HG02973 (cell line): ENCODE measurements at regions not wholly inside any gene's neighbourhood (a gene's known extent, or its start where the extent isn't known, plus 50 kb on each side); places are given as distances from the start of the nearest gene placed in this dataset.

ENCODE experiments used
- ATAC-seq: cut with Tn5 transposase; IDR thresholded peaks from one replicate; pipeline ENCODE4 v1.9.1; 2021; ENCODE audit warnings: moderate library complexity; ENCODE audit not compliant: unreplicated experiment

- peak; percentile 54 for ATAC-seq
Measured at GRCh38 chr1:63112155-63112900, 210.0 kb upstream of the FOXD3 start.

GRCh38 chr1:63115527-63115926, 206.8 kb upstream of the FOXD3 start:
- no peak for ATAC-seq

DNA sequence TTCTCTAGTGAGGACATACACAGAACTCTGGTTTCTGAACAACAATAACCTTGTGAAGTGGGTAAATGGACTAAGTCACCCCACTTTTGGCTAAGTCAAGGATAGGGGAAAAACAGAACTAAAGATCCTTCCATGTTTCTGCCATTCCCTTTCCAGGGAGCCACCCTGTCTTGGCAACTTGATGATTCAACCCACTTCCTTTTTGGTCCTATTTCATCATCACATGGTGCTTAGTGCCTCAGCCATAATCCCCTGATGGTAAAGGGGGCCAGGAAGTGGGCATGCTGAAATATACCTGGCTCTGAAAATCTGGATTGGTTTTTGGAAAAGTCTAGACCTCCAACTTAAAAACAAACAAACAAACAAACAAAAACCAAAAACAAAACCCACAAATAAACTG, 206.4 kb upstream of the FOXD3 start:
- ATAC-seq, result no peak

GRCh38 chr1:63119575-63120155, 202.7 kb upstream of the FOXD3 start:
- ATAC-seq, result no peak

GRCh38 chr1:63122079-63122478, 200.3 kb upstream of the FOXD3 start:
- ATAC-seq, result peak; percentile 39

- ATAC-seq, result peak; percentile 86
Measured at GRCh38 chr1:63124666-63125191, 197.6 kb upstream of the FOXD3 start.

GRCh38 chr1:63126104-63126503, 196.3 kb upstream of the FOXD3 start:
- no peak for ATAC-seq

DNA sequence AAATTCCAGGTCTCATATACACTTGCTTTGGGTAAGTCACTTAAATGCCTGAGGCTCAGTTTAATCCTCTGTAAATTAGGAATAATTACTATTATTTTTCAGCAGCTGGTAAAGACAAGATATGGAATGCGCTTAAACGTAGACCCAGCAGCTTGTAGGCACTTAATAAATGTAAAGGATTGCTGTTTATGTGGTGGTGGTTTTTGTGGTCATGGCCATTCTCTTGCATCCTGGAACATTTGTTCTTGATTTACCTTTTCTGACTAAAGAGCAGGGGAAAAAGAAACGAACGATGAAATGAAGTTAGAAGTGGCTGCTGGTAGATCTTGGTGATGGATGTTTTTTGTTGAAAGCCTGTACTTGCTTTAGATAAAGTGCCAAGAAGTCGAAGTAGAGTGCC, 195.0 kb upstream of the FOXD3 start:
- ATAC-seq, result no peak

- ATAC-seq, result no peak
Measured at GRCh38 chr1:63128556-63128955, 193.8 kb upstream of the FOXD3 start.

DNA sequence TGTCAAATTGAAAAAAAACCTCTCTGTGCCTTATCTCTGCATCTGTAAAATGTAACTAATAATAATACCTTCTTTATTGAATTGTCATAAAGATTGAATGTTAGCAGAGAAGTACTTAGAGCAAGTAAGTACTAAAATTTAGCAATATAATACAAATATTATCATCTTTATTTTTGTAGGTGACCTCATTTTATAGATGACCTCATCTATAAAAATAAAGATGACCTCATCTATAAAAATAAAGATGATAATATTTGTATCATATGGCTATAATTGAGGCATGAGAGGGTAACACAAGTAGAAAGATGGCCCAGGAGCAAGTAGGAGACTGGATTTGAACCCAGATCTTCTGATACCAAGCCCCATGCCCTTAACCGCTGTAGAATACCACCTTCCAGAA, 193.2 kb upstream of the FOXD3 start:
- no peak for ATAC-seq

GRCh38 chr1:63129855-63130254, 192.5 kb upstream of the FOXD3 start:
- no peak for ATAC-seq

DNA sequence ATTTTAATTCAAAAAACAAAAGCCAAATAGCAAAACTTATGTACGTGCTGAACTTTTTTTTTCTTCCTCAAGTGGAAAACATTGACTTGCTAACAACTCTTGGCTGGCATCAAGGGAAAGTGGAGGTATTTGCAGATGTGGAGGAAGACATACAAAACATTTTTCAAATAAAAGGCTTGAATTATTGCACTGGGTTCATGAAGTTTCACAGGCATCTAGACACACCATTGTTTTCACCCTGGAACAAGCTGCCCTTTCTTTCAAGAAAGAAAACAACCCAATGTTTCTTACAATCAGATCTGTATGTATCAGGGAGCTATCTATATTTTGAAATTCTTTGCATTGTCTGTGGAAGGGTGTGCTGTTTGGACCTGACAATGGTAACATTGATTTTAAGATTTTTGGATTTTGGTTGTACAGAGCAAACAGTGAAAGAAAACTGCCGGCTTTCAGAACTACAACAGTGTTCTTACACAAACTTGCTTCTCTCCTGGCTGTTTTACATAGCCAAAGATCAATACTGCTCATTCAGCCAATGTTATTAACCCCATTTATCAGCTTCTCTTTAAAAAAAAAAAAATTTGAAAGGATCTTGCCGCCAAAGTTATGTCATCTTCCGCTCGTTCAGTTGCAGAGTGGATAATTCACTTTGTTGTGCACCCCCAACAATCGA, 187.7 kb upstream of the FOXD3 start:
- ATAC-seq, result no peak

- ATAC-seq, result no peak
Measured at GRCh38 chr1:63135174-63135512, 187.2 kb upstream of the FOXD3 start.

- ATAC-seq, result no peak
Measured at GRCh38 chr1:63135801-63136200, 186.6 kb upstream of the FOXD3 start.

GRCh38 chr1:63142001-63142400, 180.4 kb upstream of the FOXD3 start:
- ATAC-seq, result no peak

GRCh38 chr1:63143482-63143881, 178.9 kb upstream of the FOXD3 start:
- ATAC-seq, result no peak

- no peak for ATAC-seq
Measured at GRCh38 chr1:63147783-63148182, 174.6 kb upstream of the FOXD3 start.

- ATAC-seq, result peak; percentile 82
Measured at GRCh38 chr1:63148825-63149645, 173.3 kb upstream of the FOXD3 start.

DNA sequence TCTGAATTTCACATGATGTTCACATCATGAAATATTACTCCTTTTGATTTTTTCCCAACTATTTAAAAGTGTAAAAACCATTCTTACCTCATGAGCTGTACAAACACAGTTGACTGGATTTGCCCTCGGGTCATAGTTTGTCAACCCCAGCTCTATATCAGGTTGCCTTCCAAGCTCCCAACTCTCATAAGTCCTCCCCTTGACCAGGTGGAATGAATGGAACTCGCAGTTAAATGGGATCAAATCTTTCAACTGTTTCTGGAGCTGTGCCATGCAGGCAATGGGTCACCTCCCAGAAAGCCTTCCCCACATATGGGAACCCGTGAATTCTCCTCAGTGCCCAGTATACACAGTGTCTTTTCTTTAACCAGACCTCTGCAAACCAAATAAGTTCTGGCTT, 169.8 kb upstream of the FOXD3 start:
- ATAC-seq, result no peak

GRCh38 chr1:63155437-63155836, 166.9 kb upstream of the FOXD3 start:
- no peak for ATAC-seq

DNA sequence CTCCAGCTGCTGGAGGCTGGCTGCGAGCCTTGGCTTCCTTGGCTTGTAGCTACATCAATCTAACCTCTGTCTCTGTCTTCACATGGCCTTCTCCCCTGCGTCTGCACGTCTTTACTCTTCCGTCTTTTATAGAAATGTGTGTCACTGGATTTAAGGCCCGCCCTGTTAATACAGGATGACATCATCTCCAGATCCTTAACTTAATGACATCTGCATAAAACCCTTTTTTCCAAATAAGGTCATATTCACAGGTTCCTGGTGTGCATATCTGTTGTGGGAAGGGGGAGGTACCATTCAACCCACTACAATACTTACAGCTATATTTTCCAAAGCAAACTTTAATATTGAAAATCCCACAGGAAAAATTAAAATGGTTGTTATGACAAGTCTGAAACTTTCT, 165.3 kb upstream of the FOXD3 start:
- no peak for ATAC-seq
